HG02943 (cell line): ENCODE measurements at regions not wholly inside any gene's neighbourhood (a gene's known extent, or its start where the extent isn't known, plus 50 kb on each side); places are given as distances from the start of the nearest gene placed in this dataset.

Experiments used
- ATAC-seq: cut with Tn5 transposase; IDR thresholded peaks from one replicate; pipeline ENCODE4 v1.9.1; 2021; ENCODE audit warnings: mild to moderate bottlenecking, low read depth, moderate library complexity; ENCODE audit not compliant: unreplicated experiment

- no peak for ATAC-seq
Observed at GRCh38 chr18:1884623-1885022, 686.7 kb downstream of the METTL4 start.

DNA sequence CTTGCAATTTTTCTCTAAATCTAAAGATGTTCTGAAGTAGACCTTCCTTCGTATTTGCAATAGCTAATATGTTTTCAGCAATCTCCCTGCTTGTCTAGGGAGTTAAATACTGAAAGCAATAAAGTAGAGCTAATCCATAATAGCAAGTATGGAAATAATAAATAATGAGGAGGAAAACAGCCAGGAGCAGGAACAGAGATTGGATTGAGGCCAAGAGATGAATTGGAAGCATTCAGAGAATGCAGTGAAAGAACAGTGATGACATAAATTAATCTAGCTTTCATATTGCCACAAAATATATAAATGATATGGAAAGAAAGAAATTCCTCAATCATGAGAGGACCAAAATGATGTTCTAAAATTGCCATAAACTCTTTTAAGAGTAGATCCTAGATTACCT, 679.7 kb downstream of the METTL4 start:
- ATAC-seq = no peak

DNA sequence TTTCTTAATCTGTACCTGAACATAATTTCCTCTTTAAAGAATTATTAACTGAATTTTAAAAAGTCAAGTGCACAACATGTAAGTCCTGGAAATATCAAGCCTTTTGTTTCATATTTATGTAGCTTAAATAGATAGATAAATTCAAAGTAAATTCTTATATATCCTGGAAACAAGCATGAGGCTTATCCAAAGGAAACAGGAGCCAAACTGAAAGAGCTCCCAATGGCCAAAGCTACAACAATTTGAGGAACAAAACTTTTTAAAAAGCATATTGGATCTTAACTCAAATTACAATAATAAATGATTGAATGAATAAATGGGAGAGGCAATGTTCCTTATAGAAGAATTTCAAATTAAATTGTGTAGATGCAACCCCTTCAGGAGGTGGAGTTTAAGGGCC, 679.1 kb downstream of the METTL4 start:
- ATAC-seq = no peak

DNA sequence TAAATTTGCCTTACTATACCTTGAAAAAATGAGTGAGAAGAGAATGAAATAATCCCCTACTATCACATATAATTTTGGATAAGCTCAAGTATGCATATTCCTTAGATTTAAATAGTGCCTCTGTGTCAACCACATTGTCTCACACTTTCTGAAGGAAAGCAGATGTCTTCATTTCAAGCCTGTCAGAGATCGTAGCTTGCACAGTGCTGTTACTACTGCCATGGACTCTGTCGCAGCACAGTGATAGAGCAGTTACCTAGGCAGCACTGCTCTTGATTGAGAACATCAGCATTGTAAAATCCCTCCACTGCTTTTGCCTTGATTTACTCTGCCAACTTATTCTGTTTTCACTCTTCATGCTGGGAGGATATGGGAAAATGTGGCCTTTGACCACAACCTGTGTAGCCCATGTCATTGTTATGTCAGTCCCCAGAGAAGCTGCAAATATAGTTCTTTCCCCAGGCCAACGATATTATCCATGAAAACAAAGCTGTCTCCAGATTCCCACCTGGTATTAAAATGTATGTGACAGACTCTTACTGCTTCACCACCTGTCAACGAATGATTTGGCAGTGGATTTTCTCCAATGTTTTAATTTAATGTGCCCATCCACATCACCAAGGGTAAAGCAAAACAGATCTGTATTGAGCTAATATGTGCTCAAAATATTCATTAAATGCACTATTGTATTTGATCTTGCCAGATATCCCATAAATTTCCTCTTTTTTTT, 675.7 kb downstream of the METTL4 start:
- ATAC-seq = no peak

- no peak for ATAC-seq
Observed at GRCh38 chr18:1906421-1906820, 664.9 kb downstream of the METTL4 start.

DNA sequence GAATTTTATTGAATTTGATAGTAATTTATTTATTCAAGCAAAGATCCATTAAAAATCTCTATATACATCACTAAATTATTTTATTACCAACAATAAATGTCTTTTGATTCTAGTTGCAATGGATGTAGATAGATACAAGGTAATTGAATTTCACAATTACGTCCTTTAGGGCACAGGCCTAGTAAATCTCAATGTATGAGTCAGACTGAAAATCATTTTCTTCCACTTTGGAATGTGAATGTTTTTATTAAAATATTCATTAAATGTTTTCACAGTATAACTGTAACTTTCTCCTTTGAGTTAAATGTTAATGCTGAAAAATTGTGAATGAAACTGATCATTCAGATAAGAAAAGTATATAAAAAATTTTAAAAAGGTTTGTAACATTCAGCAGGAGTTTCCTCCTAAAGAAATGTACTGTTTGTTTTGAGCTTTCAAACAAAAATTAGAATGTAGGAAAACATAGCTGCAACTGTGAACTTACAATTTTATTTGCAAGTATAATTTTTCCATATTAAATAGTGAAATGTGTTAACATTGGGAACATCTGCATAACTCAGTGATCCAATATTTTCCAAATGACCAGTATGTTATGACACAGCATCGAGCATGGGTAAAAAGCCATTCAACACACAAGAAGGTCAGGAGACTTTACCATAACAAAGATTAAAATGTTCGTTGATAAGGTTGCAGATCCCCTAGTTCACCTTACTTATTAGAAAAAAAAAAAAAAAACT, 663.7 kb downstream of the METTL4 start:
- no peak for ATAC-seq

- ATAC-seq = no peak
Observed at GRCh38 chr18:1914489-1914888, 656.8 kb downstream of the METTL4 start.

- ATAC-seq = no peak
Observed at GRCh38 chr18:1916869-1917523, 654.3 kb downstream of the METTL4 start.

GRCh38 chr18:1917569-1917968, 653.7 kb downstream of the METTL4 start:
- no peak for ATAC-seq

GRCh38 chr18:1922066-1922465, 649.2 kb downstream of the METTL4 start:
- no peak for ATAC-seq

DNA sequence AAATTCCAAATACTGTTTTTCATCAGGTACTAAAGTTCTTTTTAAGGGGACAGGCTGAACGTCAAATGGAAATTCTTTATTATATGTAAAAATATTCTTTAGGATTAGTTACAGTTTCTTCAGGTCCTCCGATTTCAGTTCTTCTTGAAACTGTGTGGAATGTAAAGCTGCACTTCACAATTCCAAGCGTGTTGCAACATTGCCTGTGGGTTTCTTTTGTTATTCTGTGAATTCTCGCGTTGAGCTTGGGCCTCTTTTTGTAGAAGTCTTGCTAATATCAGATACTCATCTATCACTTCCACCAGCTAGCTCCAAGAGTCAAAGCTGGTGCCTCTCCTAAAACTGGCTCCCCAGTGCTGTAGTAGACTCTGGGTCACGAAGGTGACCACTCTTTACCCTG, 642.6 kb downstream of the METTL4 start:
- no peak for ATAC-seq

DNA sequence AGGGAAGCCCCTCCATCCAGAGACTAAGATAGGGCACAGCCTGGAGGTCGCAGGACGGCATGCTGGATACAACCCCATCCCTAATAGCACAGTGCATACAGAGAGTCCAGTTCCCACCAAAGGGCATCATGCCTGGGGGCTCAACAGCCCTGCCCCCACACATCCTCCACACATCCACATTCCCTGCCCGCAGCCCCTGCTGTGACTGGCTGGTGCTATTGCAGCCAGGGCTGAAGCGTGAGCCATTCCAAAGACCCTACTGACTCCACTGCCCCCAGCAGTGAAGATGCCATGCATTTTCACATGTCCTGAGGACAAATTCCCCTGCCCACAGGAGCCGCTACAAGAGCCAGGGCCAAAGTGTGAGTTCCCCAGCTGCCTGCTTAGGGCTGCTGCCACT, 641.6 kb downstream of the METTL4 start:
- no peak for ATAC-seq

DNA sequence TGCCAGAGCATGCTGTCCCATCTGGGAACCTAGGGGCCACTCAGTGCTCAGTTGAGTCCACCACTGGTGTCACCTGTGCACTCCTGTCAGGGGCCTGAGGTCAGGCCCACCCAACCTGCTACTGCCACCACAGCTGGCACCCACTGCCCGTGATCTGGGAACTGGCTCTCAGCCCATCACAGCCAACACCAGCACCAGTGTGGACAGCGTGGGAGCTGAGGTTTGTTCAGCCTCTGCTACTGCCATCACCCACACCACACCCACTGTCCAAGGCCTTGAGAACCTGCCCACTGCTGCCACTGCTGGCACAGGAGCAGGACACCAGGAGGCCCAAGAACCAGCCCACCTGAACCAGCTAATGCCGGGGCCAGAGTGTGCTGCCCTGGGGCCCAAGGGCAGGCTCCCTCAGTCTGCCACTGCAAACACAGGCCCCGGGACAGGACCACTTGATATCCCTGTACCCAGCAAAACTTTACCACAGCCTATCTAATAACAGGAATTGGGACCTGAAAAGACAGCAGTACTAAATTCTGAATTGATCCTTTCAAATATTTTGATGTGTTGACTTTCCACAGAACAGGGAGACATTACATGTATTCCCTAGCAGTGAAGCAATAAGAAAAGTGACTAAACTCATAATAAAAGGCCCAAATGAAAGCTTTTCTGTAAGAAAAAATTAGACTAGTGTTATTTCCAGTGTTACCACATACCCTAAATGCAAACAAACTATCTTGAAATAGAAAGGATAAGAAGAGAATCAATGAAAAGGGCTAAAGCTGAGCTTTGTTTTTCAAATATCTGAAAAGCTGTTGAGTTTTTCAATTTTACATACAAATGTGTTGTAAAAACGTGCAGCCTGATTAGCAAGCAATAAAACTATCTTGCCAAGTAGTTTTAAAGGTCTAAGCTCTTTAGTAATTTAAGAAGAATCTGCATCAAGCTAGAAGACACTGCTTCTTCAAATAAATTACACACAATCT, 640.7 kb downstream of the METTL4 start:
- ATAC-seq = no peak

GRCh38 chr18:1952486-1952885, 618.8 kb downstream of the METTL4 start:
- no peak for ATAC-seq

DNA sequence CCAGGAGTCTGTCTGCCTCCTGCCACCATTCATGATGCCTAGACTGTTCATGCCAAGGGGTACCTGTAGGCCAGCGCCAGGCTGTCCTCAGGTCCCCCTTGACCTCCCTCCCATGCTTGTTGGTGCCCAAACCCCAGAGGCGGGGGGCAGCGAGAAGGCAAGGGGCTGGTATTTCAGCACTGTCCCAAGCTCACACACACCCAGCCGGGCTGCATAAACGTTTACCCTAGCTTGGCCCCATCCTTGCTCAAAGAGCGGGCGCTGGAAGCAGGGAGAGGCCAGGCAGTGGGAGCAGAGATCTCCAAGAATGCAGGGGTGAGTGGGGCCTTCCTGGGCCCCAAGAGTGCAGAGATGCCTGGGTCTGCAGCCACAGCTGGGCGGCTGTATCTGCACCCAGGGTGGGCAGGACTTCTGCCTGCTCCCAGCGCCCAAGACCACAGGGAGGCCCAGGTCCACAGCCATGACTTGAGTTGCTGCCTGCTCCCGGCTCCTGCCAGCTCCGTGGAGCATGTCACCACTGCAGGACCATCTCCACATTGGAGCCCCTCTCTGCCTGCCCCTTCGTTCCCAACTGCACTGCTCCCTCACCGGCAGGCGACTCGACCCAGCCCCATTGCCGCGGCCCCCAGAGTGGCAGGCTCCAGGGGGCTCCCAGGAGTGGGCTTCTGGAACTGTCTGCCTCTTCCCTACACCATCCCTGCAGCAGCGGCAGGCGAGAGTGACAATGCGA, 616.6 kb downstream of the METTL4 start:
- ATAC-seq = no peak

- no peak for ATAC-seq
Observed at GRCh38 chr18:1958798-1959197, 612.5 kb downstream of the METTL4 start.

DNA sequence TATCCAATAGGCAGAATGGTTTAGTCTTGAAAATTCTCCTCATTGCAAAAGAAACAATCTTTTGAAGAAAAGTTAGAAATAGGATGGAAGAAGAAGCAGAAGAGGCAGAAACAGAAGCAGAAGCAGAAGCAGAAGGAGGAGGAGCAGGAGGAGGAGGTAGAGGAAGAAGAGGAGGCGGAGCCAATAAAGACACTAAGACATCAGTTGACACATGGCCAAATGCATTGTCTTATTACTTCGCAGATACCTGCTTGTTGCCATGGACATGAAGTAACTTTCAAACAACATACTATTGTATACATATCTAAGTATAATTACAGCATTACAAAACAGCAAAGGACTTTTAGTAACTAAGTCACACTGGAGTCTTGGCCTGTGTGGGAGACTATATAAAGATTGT, 606.3 kb downstream of the METTL4 start:
- ATAC-seq = no peak

GRCh38 chr18:1965541-1965940, 605.8 kb downstream of the METTL4 start:
- no peak for ATAC-seq

- ATAC-seq = no peak
Observed at GRCh38 chr18:1968801-1969498, 602.4 kb downstream of the METTL4 start.
